GM19438 (cell line): ENCODE measurements at regions not wholly inside any gene's neighbourhood (a gene's known extent, or its start where the extent isn't known, plus 50 kb on each side); places are given as distances from the start of the nearest gene placed in this dataset.

Experiments used
- ATAC-seq: cut with Tn5 transposase; IDR thresholded peaks from one replicate; pipeline ENCODE4 v1.9.1; 2021; ENCODE audit warnings: low read depth; ENCODE audit not compliant: unreplicated experiment

DNA sequence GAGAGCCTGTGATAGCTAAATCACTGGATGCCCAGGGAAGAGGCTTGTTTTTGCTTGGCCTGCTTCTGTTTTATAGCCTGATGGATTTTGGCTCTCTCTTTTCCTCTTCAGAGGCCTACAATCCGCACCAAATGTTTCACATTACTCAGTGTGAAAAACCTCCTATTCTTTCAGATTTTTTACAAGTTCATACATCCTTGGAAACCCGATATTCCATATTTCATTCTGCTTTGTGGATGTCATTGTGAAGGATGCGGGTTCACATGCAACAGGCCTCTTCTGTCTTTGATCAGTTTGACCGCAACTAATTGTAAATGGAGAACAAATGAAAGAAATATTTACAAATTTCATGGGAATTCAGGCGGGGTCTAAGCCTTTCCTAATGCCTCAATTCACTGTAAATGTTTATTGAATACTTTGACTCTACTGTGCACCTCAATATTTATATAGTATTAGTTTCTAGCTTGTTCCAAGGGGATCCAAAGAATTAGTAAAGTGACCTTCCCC lies 269.9 kb downstream of the DMRT2 start:
- ATAC-seq: no peak

- no peak for ATAC-seq
Measured at GRCh38 chr9:1320607-1321195, 270.5 kb downstream of the DMRT2 start.

GRCh38 chr9:1327467-1327866 lies 277.3 kb downstream of the DMRT2 start:
- ATAC-seq: no peak

DNA sequence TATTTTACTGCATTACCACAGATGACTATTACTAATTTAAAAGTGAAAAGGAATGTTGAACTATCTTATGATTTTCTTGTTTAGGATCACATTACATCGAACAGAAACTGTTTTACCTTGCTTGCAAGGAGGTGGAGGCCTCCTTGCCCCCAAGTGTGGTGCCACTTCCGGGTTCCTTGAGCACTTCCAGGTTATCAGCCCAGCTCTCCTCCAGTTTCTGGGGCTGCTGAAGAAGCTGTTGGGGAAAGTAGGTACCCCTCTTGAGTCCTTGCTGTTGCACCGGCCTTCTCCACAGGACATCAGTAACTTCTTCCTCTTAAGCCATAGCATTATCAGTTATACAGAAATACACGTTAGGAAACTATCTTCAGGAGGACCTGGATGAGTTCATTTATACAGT lies 278.2 kb downstream of the DMRT2 start:
- no peak for ATAC-seq

- no peak for ATAC-seq
Measured at GRCh38 chr9:1331546-1332038, 281.4 kb downstream of the DMRT2 start.

- ATAC-seq: no peak
Measured at GRCh38 chr9:1332156-1332555, 282.0 kb downstream of the DMRT2 start.

GRCh38 chr9:1335174-1335573 lies 285.0 kb downstream of the DMRT2 start:
- ATAC-seq: no peak

- ATAC-seq: no peak
Measured at GRCh38 chr9:1337169-1337568, 287.0 kb downstream of the DMRT2 start.

DNA sequence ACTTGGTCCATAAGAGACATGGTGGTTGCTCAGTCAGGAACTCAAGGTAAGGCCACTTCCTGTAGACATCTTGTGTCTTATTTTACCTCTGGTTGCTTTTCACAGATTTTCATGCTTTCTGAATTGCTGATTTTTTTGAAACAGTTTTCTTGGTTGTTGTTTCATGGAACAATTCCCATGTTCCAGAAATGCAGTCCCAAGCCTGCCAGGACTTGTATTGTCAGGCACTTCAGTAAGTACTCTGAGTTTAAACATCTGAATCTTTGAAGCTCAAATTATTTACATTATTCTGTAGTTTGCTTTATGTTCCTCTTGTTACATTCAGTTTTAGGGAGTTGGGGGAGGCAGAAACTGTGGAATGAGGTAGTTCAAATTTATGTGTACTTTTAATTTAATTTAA lies 290.2 kb downstream of the DMRT2 start:
- ATAC-seq: no peak

- no peak for ATAC-seq
Measured at GRCh38 chr9:1353291-1353690, 303.1 kb downstream of the DMRT2 start.

GRCh38 chr9:1354086-1354485 lies 303.9 kb downstream of the DMRT2 start:
- no peak for ATAC-seq

- ATAC-seq: no peak
Measured at GRCh38 chr9:1354606-1355005, 304.4 kb downstream of the DMRT2 start.

GRCh38 chr9:1355656-1356055 lies 305.5 kb downstream of the DMRT2 start:
- no peak for ATAC-seq

DNA sequence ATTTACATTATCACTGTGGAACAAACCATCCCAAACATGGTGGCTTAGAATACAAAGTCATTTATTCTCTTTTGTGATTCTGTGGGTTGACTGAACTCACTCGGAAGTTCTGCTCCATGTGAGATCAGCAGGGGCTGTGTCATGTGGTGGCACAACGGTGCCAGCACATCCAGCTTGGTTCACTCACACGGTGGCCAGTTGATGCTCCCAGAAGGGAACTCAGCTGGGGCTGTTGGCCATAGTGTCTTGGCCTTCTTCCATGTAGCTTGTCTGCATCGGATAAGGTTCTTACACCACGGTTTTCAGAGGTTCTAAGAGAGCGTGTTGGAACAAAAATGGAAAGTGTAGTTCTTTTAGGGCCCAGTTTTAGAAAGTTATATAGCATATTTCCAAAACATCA lies 312.7 kb downstream of the DMRT2 start:
- ATAC-seq: no peak

- ATAC-seq: no peak
Measured at GRCh38 chr9:1366276-1366675, 316.1 kb downstream of the DMRT2 start.

DNA sequence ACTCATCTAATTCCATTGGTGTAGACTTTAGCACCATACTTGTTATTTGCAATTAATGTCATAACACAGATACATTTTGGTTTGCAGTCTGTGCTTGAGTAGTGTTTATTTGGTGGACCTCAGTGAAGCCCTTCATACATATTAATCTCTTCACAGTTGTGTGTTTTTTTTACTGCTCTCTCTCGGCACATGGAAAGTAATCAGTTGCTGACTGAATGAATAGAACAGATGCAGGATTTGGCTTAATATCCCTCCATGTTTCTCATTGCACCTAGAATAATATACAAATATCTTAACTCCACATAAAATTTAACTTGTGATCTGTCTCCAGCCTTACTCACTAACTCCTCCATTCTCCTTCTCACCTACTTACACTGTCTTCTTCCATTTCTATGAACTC lies 319.1 kb downstream of the DMRT2 start:
- no peak for ATAC-seq

DNA sequence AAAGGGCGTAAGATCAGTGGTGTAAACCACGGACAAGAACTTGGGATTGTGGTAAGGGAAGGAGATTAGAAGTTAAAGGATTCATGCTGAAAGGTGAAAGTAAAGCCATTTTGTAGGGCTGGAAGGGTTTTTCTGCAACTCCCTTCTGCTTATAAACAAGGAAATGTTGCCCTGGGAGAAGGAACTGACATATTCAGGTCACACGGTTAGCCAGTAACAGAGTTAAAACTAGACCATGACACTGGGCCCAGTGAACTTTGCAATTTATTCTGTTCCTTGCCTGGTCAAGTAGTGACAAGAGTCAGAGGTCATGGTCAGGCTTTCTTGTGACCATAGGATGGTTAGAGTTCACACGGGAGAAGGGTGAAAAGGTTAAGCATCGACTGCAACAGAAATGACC lies 323.3 kb downstream of the DMRT2 start:
- no peak for ATAC-seq

GRCh38 chr9:1383899-1384455 lies 333.8 kb downstream of the DMRT2 start:
- no peak for ATAC-seq

DNA sequence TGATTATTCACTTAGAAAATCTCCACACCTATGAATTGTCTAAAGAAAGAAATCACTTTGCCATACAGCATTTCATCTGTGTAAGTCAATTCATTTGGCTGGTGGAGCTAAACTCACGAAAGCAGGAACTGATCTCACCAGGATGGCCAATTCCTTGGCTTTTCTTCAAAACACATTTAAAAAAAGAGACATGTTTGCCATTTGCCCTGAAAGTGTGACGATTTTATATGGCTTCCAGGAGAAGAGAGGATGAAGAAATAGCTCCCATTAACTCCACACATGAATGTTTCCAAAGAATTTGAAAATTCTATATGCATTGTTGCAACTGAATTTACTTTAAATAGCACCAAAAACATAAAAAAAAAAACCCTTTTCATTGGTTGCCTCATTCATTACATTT lies 334.7 kb downstream of the DMRT2 start:
- no peak for ATAC-seq

- ATAC-seq: no peak
Measured at GRCh38 chr9:1386420-1386819, 336.3 kb downstream of the DMRT2 start.

DNA sequence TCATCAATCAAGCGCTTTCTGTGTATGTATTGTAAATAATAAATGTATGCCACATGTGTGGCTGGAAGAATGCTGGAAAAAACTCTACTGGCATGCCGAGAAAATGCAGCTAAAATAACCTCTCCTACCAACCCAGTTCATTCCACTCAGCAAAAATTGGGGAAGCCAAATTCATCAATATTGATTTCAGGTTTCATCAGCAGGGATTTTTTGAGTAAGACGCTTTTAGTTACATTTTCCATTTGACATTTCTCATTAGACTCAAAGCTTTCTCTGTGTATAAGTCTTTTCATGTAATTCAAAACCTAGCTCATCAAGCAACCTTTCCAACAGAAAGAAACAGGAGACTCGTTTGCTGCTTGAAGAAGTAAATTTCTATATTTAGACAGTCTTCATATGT lies 338.1 kb downstream of the DMRT2 start:
- no peak for ATAC-seq

DNA sequence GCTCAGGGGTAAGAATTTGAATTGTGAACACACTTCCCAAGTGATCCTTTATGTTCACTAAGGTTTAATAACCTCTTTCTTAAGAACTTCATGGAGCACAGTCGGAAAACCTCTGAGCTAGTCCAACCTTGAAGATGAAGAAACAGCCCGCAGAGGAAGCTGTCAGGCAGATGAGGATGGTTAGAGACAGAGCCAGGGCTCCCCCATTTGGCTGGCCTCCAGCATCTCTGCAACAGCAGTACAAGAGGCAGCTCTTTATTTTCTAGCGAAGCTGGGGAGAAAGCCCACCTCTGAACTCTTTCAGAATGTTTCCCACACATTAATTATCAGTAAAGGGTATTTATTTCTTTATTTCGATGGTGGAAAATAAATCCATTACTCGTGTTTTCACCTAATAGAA lies 350.8 kb downstream of the DMRT2 start:
- no peak for ATAC-seq

- ATAC-seq: no peak
Measured at GRCh38 chr9:1404940-1405339, 354.8 kb downstream of the DMRT2 start.
